K562 (cell line): ENCODE measurements at regions not wholly inside any gene's neighbourhood (a gene's known extent, or its start where the extent isn't known, plus 50 kb on each side); places are given as distances from the start of the nearest gene placed in this dataset.

ENCODE experiments used
- FOSL1 ChIP-seq: fragments of 200-800 bp; sonication (Bioruptor generic); conservative IDR thresholded peaks from 2 replicates; pipeline ENCODE4 v1.6.1; 2016; ENCODE audit warnings: missing genetic modification characterization, missing compliant biosample characterization
- MAFK ChIP-seq: IDR thresholded peaks from 2 replicates; pipeline ENCODE4 v1.6.1; 2011; ENCODE audit warnings: low read length, improper control_type of control experiment
- THRAP3 ChIP-seq: fragments of 450-650 bp; IDR thresholded peaks from 2 replicates; pipeline ENCODE4 v1.6.1; 2016; ENCODE audit warnings: mild to moderate bottlenecking, inconsistent platforms, borderline replicate concordance

DNA sequence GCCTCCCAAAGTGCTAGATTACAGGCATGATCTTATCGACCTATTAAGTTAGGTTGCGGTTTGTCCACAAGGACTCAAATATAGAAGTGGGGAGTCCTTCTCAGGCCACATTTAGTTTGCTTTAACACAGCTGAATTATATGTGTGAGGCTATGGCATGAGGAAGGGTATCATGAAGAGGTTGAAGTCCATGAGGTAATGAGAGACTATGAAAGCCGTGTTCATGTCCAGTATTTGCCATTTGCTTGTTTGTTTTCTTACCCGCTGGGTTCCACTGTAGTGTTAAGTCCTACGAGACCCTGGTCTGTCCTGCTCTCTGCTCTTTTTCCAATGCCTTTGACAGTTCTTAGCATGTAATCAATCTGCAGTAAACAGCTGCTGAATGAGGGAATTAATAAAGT is 1072.4 kb upstream of the EEF2KMT start:
- no peak for TF ChIP-seq MAFK
- no peak for TF ChIP-seq THRAP3
- TF ChIP-seq FOSL1 (tag), result no peak
